ENCODE measurements at regions not wholly inside any gene's neighbourhood (a gene's known extent, or its start where the extent isn't known, plus 50 kb on each side); places are given as distances from the start of the nearest gene placed in this dataset.
"Not testable (repeated sequence)": the region's sequence is repeated elsewhere in the genome, so short reads cannot be mapped to it uniquely, and the experiment has no call there.

DNA sequence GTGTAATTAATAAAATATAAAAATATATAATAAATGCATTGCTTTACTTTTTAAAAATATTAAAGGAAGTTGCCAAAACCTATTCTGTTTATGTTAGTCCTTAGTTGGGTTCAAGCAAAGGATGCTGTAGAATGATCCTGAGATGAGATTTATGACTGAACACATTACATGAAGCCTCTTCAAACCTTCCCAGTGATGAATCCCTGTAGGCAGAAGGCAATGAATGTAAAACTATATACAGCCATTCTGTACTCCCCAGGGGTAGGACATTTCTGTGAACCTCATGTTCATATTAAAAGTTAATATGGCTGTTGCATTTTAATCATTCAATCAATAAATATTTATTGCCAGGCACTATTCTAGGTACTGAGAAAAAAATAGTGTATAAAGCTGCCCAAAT, 166.0 kb downstream of the RFPL4B start:
- no peak for DNase-seq (ENCODE audit: low read depth)
- H3K4me3 ChIP-seq (ENCODE audit: low read depth, low read length), result no peak overlapping the region
- TF ChIP-seq, protein P1, sequence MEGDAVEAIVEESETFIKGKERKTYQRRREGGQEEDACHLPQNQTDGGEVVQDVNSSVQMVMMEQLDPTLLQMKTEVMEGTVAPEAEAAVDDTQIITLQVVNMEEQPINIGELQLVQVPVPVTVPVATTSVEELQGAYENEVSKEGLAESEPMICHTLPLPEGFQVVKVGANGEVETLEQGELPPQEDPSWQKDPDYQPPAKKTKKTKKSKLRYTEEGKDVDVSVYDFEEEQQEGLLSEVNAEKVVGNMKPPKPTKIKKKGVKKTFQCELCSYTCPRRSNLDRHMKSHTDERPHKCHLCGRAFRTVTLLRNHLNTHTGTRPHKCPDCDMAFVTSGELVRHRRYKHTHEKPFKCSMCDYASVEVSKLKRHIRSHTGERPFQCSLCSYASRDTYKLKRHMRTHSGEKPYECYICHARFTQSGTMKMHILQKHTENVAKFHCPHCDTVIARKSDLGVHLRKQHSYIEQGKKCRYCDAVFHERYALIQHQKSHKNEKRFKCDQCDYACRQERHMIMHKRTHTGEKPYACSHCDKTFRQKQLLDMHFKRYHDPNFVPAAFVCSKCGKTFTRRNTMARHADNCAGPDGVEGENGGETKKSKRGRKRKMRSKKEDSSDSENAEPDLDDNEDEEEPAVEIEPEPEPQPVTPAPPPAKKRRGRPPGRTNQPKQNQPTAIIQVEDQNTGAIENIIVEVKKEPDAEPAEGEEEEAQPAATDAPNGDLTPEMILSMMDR (IDR thresholded peaks at IDR 0.05; ENCODE audit: low read depth, low read length, missing control alignments), result no peak
- in situ Hi-C loops (cut with HindIII; ENCODE audit: low sequenced_read_pairs), result no loop called here

DNA sequence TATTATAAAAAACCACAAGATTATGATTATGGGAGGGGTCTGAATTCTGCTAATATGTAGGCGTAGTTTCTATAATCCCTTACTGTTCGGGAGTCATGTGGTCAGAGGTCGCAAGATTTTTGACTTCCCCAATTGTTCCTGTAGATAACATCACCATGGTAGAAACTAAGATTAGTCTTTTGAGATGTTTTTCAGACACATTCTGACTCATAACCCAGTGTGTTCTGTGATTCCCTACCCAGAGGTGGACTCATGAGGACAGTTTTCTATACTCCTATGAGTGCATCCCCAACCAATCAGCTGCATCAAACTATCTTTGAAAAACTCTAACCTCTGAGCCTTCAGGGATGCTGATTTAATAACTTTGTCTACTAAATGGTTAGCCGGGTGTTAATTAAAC, 175.5 kb downstream of the RFPL4B start:
- in situ Hi-C loops (cut with HindIII; ENCODE audit: low sequenced_read_pairs), result no loop called here
- TF ChIP-seq, protein P1 (IDR thresholded peaks at IDR 0.05; ENCODE audit: low read depth, low read length, missing control alignments), result no peak

DNA sequence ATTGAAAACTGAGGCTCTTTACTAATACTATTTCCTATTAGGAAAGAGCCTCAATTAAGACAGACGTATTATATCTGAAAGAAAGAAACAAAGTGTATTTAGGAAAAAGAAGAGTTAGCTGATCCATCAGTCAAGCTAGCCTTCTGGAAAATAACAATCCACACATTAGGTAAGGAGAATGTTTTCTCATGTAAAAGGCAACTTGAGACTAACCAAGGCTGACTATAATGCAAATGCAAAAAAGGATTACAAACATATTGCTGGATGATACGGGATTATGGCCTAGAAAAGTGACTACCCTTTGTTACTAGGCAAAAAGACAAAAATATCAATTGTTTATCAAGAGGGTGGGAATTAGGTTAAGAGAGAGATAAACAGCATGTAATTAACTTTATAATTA, 176.9 kb downstream of the RFPL4B start:
- H3K4me3 ChIP-seq (ENCODE audit: low read depth, low read length), result no peak overlapping the region
- DNase-seq (ENCODE audit: low read depth), result no peak
- TF ChIP-seq, protein P1 (IDR thresholded peaks at IDR 0.05; ENCODE audit: low read depth, low read length, missing control alignments), result no peak
- in situ Hi-C loops (cut with HindIII; ENCODE audit: low sequenced_read_pairs), result no loop called here

More for the DNA sequence above, 175.5 kb downstream of the RFPL4B start:
- no peak for DNase-seq (ENCODE audit: low read depth)
- no peak overlapping the region for H3K4me3 ChIP-seq (ENCODE audit: low read depth, low read length)

DNA sequence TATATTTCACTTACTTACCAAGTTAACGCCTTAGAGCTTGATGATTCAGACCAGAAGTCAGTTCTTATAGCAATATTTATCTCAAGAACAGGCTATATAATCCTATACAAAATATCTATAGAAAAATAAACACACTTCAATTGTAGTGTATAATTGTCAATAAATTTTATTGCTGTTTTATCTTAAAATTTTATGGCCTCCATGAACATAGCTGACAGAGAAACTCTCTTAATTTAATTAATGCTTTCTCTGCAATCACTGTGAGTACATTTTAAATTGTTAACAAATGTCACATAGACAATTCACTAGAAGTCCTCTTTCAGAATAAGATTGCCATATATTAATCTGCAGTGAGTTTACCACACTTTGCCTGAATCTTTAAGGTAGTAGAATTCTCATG, 178.6 kb downstream of the RFPL4B start:
- H3K4me3 ChIP-seq (ENCODE audit: low read depth, low read length), result no peak overlapping the region
- TF ChIP-seq, protein P1 (IDR thresholded peaks at IDR 0.05; ENCODE audit: low read depth, low read length, missing control alignments), result no peak
- no peak for DNase-seq (ENCODE audit: low read depth)
- in situ Hi-C loops (cut with HindIII; ENCODE audit: low sequenced_read_pairs), result no loop called here

DNA sequence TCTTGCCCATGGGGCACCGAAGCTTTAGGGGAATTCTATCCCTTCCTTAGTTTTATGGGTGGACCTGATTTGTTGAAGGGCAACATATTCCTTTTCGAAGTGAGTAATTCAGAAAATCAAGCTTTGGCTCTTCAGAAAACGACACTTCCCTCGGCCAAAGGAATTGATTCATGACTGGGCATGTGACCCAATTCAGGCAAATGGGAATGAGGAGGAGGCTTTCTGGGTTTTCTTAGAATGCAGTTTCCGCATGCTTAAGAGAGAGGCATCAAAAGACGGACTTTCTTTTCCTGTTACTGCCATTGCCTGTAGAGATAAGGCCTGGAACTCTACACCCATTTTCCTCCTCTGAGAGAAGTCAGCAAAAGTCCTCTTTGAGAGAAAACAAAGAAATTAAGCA, 179.5 kb downstream of the RFPL4B start:
- TF ChIP-seq, protein P1 (IDR thresholded peaks at IDR 0.05; ENCODE audit: low read depth, low read length, missing control alignments), result no peak
- in situ Hi-C loops (cut with HindIII; ENCODE audit: low sequenced_read_pairs), result no loop called here
- DNase-seq (ENCODE audit: low read depth), result no peak

DNA sequence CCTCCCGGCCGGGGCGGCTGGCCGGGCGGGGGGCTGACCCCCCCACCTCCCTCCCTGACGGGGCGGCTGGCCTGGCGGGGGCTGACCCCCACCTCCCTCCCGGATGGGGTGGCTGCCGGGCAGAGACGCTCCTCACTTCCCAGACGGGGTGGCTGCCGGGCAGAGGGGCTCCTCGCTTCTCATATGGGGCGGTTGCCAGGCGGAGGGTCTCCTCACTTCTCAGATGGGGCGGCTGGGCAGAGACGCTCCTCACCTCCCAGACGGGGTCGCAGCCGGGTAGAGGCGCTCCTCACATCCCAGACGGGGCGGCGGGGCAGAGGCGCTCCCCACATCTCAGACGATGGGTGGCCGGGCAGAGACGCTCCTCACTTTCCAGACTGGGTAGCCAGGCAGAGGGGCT, 181.2 kb downstream of the RFPL4B start:
- DNase-seq (ENCODE audit: low read depth); in situ Hi-C loops (cut with HindIII; ENCODE audit: low sequenced_read_pairs); H3K4me3 ChIP-seq (ENCODE audit: low read depth, low read length): not testable (repeated sequence)

More for the DNA sequence above, 179.5 kb downstream of the RFPL4B start:
- no peak overlapping the region for H3K4me3 ChIP-seq (ENCODE audit: low read depth, low read length)

DNA sequence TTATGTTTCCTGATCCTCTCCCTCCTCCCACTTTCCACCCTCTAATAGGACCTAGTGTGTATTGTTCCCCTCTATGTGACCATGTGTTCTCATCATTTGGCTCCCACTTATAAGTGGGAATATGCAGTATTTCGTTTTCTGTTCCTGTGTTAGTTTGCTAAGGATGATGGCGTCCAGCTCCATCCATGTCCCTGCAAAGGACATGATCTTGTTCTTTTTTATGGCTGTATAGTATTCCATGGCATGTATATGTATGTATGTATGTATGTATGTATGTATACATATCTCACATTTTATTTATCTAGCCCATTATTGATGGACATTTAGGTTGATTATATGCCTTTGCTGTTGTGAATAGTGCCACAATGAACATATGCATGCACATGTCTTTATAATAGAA, 188.7 kb downstream of the RFPL4B start:
- in situ Hi-C loops (cut with HindIII; ENCODE audit: low sequenced_read_pairs), result no loop called here
- TF ChIP-seq, protein P1 (IDR thresholded peaks at IDR 0.05; ENCODE audit: low read depth, low read length, missing control alignments), result no peak
- DNase-seq (ENCODE audit: low read depth), result no peak
- H3K4me3 ChIP-seq (ENCODE audit: low read depth, low read length), result no peak overlapping the region

Measured in astrocyte of the cerebellum (primary cell).